HG03575 (cell line): ENCODE measurements at regions not wholly inside any gene's neighbourhood (a gene's known extent, or its start where the extent isn't known, plus 50 kb on each side); places are given as distances from the start of the nearest gene placed in this dataset.

Source experiments
- ATAC-seq: cut with Tn5 transposase; IDR thresholded peaks from one replicate; pipeline ENCODE4 v1.9.1; 2021; ENCODE audit not compliant: unreplicated experiment, insufficient number of reproducible peaks, low FRiP score; ENCODE audit errors: extremely low read depth

- no peak for ATAC-seq
Observed at GRCh38 chr16:55971447-55971846, 96.3 kb upstream of the CES5A start.

GRCh38 chr16:55968221-55968620 lies 93.0 kb upstream of the CES5A start:
- no peak for ATAC-seq

GRCh38 chr16:55964923-55965475 lies 89.8 kb upstream of the CES5A start:
- ATAC-seq: no peak

GRCh38 chr16:55955845-55956244 lies 80.7 kb upstream of the CES5A start:
- ATAC-seq: no peak

GRCh38 chr16:55955424-55955823 lies 80.3 kb upstream of the CES5A start:
- no peak for ATAC-seq

GRCh38 chr16:55954906-55955305 lies 79.7 kb upstream of the CES5A start:
- no peak for ATAC-seq

GRCh38 chr16:55949518-55949917 lies 74.3 kb upstream of the CES5A start:
- ATAC-seq: no peak

- ATAC-seq: no peak
Observed at GRCh38 chr16:55948230-55948629, 73.1 kb upstream of the CES5A start.

GRCh38 chr16:55947366-55947765 lies 72.2 kb upstream of the CES5A start:
- no peak for ATAC-seq

GRCh38 chr16:55944377-55944802 lies 69.2 kb upstream of the CES5A start:
- no peak for ATAC-seq

GRCh38 chr16:55943267-55943666 lies 68.1 kb upstream of the CES5A start:
- ATAC-seq: no peak

- ATAC-seq: no peak
Observed at GRCh38 chr16:55942821-55943220, 67.6 kb upstream of the CES5A start.

GRCh38 chr16:55941552-55941951 lies 66.4 kb upstream of the CES5A start:
- no peak for ATAC-seq

GRCh38 chr16:55938126-55938525 lies 63.0 kb upstream of the CES5A start:
- ATAC-seq: no peak

GRCh38 chr16:55933038-55933437 lies 57.9 kb upstream of the CES5A start:
- ATAC-seq: no peak

- ATAC-seq: no peak
Observed at GRCh38 chr16:55930036-55930435, 54.9 kb upstream of the CES5A start.

- no peak for ATAC-seq
Observed at GRCh38 chr16:55929181-55929580, 54.0 kb upstream of the CES5A start.

- no peak for ATAC-seq
Observed at GRCh38 chr16:55925242-55925641, 50.1 kb upstream of the CES5A start.
